ENCODE measurements at regions not wholly inside any gene's neighbourhood (a gene's known extent, or its start where the extent isn't known, plus 50 kb on each side); places are given as distances from the start of the nearest gene placed in this dataset.
A peak's percentile ranks its signal among the peaks of the same experiment; 100 is the strongest.

- Histone ChIP-seq H3K4me1 (ENCODE audit: control insufficient read depth in 3 of 3, insufficient read depth in 2 of 3, low read depth in 1 of 3, low read length in 2 of 3) (no peaks in the 10 kb centered on the region), H3K36me3 (ENCODE audit: control insufficient read depth in 3 of 3, insufficient read depth in 2 of 3, low read depth in 1 of 3, low read length in 3 of 3) (no peaks in the 10 kb centered on the region), H3K27ac (ENCODE audit: low read depth in 1 of 3, low read length in 2 of 3) (no peak overlapping the region), H3K9me3 (ENCODE audit: control insufficient read depth in 2 of 2, insufficient read depth in 1 of 2, low read depth in 1 of 2, low read length in 1 of 2) (no peaks in the 10 kb centered on the region), H3K27me3 (ENCODE audit: control insufficient read depth in 3 of 3, insufficient read depth in 3 of 3, low read length in 3 of 3) (no peaks in the 10 kb centered on the region), H3K4me3 (ENCODE audit: low read depth in 1 of 3, low read length in 3 of 3) (no peak overlapping the region)
- FAIRE-seq (no peak), DNase-seq (no peak)
- 53 to 62% (median 55%) methylated on average over 4 of the region's 4 CpGs for WGBS, 3 donors
These were observed 845.9 kb downstream of the TYW1 start for GRCh38 chr7:67842571-67842970.

GRCh38 chr7:67843001-67843565 is 846.5 kb downstream of the TYW1 start:
- H3K27ac ChIP-seq (ENCODE audit: low read depth in 1 of 3, low read length in 2 of 3), result no peak overlapping the region
- no peaks in the 10 kb centered on the region for H3K36me3 ChIP-seq (ENCODE audit: control insufficient read depth in 3 of 3, insufficient read depth in 2 of 3, low read depth in 1 of 3, low read length in 3 of 3)
- DNase-seq, result no peak
- H3K27me3 ChIP-seq (ENCODE audit: control insufficient read depth in 3 of 3, insufficient read depth in 3 of 3, low read length in 3 of 3), result no peaks in the 10 kb centered on the region
- no peak overlapping the region for H3K4me3 ChIP-seq (ENCODE audit: low read depth in 1 of 3, low read length in 3 of 3)
- no peak for FAIRE-seq
- no peaks in the 10 kb centered on the region for H3K4me1 ChIP-seq (ENCODE audit: control insufficient read depth in 3 of 3, insufficient read depth in 2 of 3, low read depth in 1 of 3, low read length in 2 of 3)
- H3K9me3 ChIP-seq (ENCODE audit: control insufficient read depth in 2 of 2, insufficient read depth in 1 of 2, low read depth in 1 of 2, low read length in 1 of 2), result no peaks in the 10 kb centered on the region
- 45 to 57% (median 53%) methylated on average over 6 of the region's 6 CpGs for WGBS, 3 donors

- DNase-seq (no peak), FAIRE-seq (no peak)
- H3K9me3 ChIP-seq (ENCODE audit: control insufficient read depth in 2 of 2, insufficient read depth in 1 of 2, low read depth in 1 of 2, low read length in 1 of 2), result no peaks in the 10 kb centered on the region
- H3K27me3 ChIP-seq (ENCODE audit: control insufficient read depth in 3 of 3, insufficient read depth in 3 of 3, low read length in 3 of 3), result no peaks in the 10 kb centered on the region
- WGBS, 3 donors, result 29 to 43% (median 38%) methylated on average over 4 of the region's 4 CpGs
- H3K36me3 ChIP-seq (ENCODE audit: control insufficient read depth in 3 of 3, insufficient read depth in 2 of 3, low read depth in 1 of 3, low read length in 3 of 3), result no peaks in the 10 kb centered on the region
- no peak overlapping the region for H3K27ac ChIP-seq (ENCODE audit: low read depth in 1 of 3, low read length in 2 of 3)
- no peak overlapping the region for H3K4me3 ChIP-seq (ENCODE audit: low read depth in 1 of 3, low read length in 3 of 3)
- H3K4me1 ChIP-seq (ENCODE audit: control insufficient read depth in 3 of 3, insufficient read depth in 2 of 3, low read depth in 1 of 3, low read length in 2 of 3), result no peaks in the 10 kb centered on the region
These were observed 847.0 kb downstream of the TYW1 start for GRCh38 chr7:67843615-67844014.

GRCh38 chr7:67847092-67847787 is 850.6 kb downstream of the TYW1 start:
- Histone ChIP-seq H3K9me3 (ENCODE audit: control insufficient read depth in 2 of 2, insufficient read depth in 1 of 2, low read depth in 1 of 2, low read length in 1 of 2) (peaks cover 0 to 7% of the 10 kb centered on the region in 2 donors), H3K4me1 (ENCODE audit: control insufficient read depth in 3 of 3, insufficient read depth in 2 of 3, low read depth in 1 of 3, low read length in 2 of 3) (no peaks in the 10 kb centered on the region), H3K27me3 (ENCODE audit: control insufficient read depth in 3 of 3, insufficient read depth in 3 of 3, low read length in 3 of 3) (no peaks in the 10 kb centered on the region), H3K4me3 (ENCODE audit: low read depth in 1 of 3, low read length in 3 of 3) (no peak overlapping the region), H3K27ac (ENCODE audit: low read depth in 1 of 3, low read length in 2 of 3) (no peak overlapping the region), H3K36me3 (ENCODE audit: control insufficient read depth in 3 of 3, insufficient read depth in 2 of 3, low read depth in 1 of 3, low read length in 3 of 3) (no peaks in the 10 kb centered on the region)
- DNase-seq, result no peak
- no peak for FAIRE-seq
- 58 to 68% (median 64%) methylated on average over 11 of the region's 11 CpGs for WGBS, 3 donors

GRCh38 chr7:67854221-67855178 is 857.9 kb downstream of the TYW1 start:
- Histone ChIP-seq H3K27ac (ENCODE audit: low read depth in 1 of 3, low read length in 2 of 3) (no peak overlapping the region), H3K27me3 (ENCODE audit: control insufficient read depth in 3 of 3, insufficient read depth in 3 of 3, low read length in 3 of 3) (no peaks in the 10 kb centered on the region), H3K4me3 (ENCODE audit: low read depth in 1 of 3, low read length in 3 of 3) (no peak overlapping the region), H3K9me3 (ENCODE audit: control insufficient read depth in 2 of 2, insufficient read depth in 1 of 2, low read depth in 1 of 2, low read length in 1 of 2) (peaks cover 0 to 7% of the 10 kb centered on the region in 2 donors), H3K36me3 (ENCODE audit: control insufficient read depth in 3 of 3, insufficient read depth in 2 of 3, low read depth in 1 of 3, low read length in 3 of 3) (no peaks in the 10 kb centered on the region), H3K4me1 (ENCODE audit: control insufficient read depth in 3 of 3, insufficient read depth in 2 of 3, low read depth in 1 of 3, low read length in 2 of 3) (no peaks in the 10 kb centered on the region)
- FAIRE-seq (no peak), DNase-seq (peak; percentile 2)
- 53 to 59% (median 57%) methylated on average over 22 of the region's 22 CpGs for WGBS, 3 donors

- DNase-seq, result no peak
- FAIRE-seq, result no peak
- no peaks in the 10 kb centered on the region for H3K4me1 ChIP-seq (ENCODE audit: control insufficient read depth in 3 of 3, insufficient read depth in 2 of 3, low read depth in 1 of 3, low read length in 2 of 3)
- WGBS, 3 donors, result 65 to 74% (median 67%) methylated on average over 5 of the region's 5 CpGs
- H3K9me3 ChIP-seq (ENCODE audit: control insufficient read depth in 2 of 2, insufficient read depth in 1 of 2, low read depth in 1 of 2, low read length in 1 of 2), result peaks cover 0 to 7% of the 10 kb centered on the region in 2 donors
- H3K27me3 ChIP-seq (ENCODE audit: control insufficient read depth in 3 of 3, insufficient read depth in 3 of 3, low read length in 3 of 3), result no peaks in the 10 kb centered on the region
- no peak overlapping the region for H3K4me3 ChIP-seq (ENCODE audit: low read depth in 1 of 3, low read length in 3 of 3)
- H3K36me3 ChIP-seq (ENCODE audit: control insufficient read depth in 3 of 3, insufficient read depth in 2 of 3, low read depth in 1 of 3, low read length in 3 of 3), result no peaks in the 10 kb centered on the region
- H3K27ac ChIP-seq (ENCODE audit: low read depth in 1 of 3, low read length in 2 of 3), result no peak overlapping the region
These were observed 858.7 kb downstream of the TYW1 start for GRCh38 chr7:67855322-67855721.

- H3K4me1 ChIP-seq (ENCODE audit: control insufficient read depth in 3 of 3, insufficient read depth in 2 of 3, low read depth in 1 of 3, low read length in 2 of 3), result no peaks in the 10 kb centered on the region
- no peak for DNase-seq
- peaks cover 0 to 5% of the 10 kb centered on the region in 2 donors for H3K9me3 ChIP-seq (ENCODE audit: control insufficient read depth in 2 of 2, insufficient read depth in 1 of 2, low read depth in 1 of 2, low read length in 1 of 2)
- no peak for FAIRE-seq
- H3K4me3 ChIP-seq (ENCODE audit: low read depth in 1 of 3, low read length in 3 of 3), result no peak overlapping the region
- H3K27me3 ChIP-seq (ENCODE audit: control insufficient read depth in 3 of 3, insufficient read depth in 3 of 3, low read length in 3 of 3), result no peaks in the 10 kb centered on the region
- H3K36me3 ChIP-seq (ENCODE audit: control insufficient read depth in 3 of 3, insufficient read depth in 2 of 3, low read depth in 1 of 3, low read length in 3 of 3), result no peaks in the 10 kb centered on the region
- H3K27ac ChIP-seq (ENCODE audit: low read depth in 1 of 3, low read length in 2 of 3), result no peak overlapping the region
- WGBS, 3 donors, result 66 to 79% (median 75%) methylated on average over 2 of the region's 2 CpGs
These were observed 859.4 kb downstream of the TYW1 start for GRCh38 chr7:67856046-67856445.

GRCh38 chr7:67857698-67858097 is 861.1 kb downstream of the TYW1 start:
- Histone ChIP-seq H3K36me3 (ENCODE audit: control insufficient read depth in 3 of 3, insufficient read depth in 2 of 3, low read depth in 1 of 3, low read length in 3 of 3) (no peaks in the 10 kb centered on the region), H3K27ac (ENCODE audit: low read depth in 1 of 3, low read length in 2 of 3) (no peak overlapping the region), H3K27me3 (ENCODE audit: control insufficient read depth in 3 of 3, insufficient read depth in 3 of 3, low read length in 3 of 3) (no peaks in the 10 kb centered on the region), H3K9me3 (ENCODE audit: control insufficient read depth in 2 of 2, insufficient read depth in 1 of 2, low read depth in 1 of 2, low read length in 1 of 2) (peaks cover 0 to 6% of the 10 kb centered on the region in 2 donors), H3K4me3 (ENCODE audit: low read depth in 1 of 3, low read length in 3 of 3) (no peak overlapping the region), H3K4me1 (ENCODE audit: control insufficient read depth in 3 of 3, insufficient read depth in 2 of 3, low read depth in 1 of 3, low read length in 2 of 3) (no peaks in the 10 kb centered on the region)
- no peak for DNase-seq
- FAIRE-seq, result no peak
- 70 to 76% (median 75%) methylated on average over 10 of the region's 10 CpGs for whole genome bisulfite sequencing, 3 donors

Measured in small intestine (tissue), 7 donors.